GM23248 (cell line): ENCODE measurements at regions not wholly inside any gene's neighbourhood (a gene's known extent, or its start where the extent isn't known, plus 50 kb on each side); places are given as distances from the start of the nearest gene placed in this dataset.

Experiments
- EZH2 ChIP-seq: fragments of 200-600 bp; sonication (generic); IDR thresholded peaks from 2 replicates; pipeline ENCODE4 v1.6.1; 2018; ENCODE audit warnings: antibody characterized with exemption, mild to moderate bottlenecking; ENCODE audit not compliant: insufficient read depth, poor library complexity, severe bottlenecking
- EZH2phosphoT487 ChIP-seq: fragments of 200-600 bp; sonication (generic); IDR thresholded peaks from 2 replicates; pipeline ENCODE4 v1.6.1; 2018; ENCODE audit warnings: antibody characterized with exemption, moderate library complexity, mild to moderate bottlenecking, low read depth; ENCODE audit not compliant: insufficient read depth

DNA sequence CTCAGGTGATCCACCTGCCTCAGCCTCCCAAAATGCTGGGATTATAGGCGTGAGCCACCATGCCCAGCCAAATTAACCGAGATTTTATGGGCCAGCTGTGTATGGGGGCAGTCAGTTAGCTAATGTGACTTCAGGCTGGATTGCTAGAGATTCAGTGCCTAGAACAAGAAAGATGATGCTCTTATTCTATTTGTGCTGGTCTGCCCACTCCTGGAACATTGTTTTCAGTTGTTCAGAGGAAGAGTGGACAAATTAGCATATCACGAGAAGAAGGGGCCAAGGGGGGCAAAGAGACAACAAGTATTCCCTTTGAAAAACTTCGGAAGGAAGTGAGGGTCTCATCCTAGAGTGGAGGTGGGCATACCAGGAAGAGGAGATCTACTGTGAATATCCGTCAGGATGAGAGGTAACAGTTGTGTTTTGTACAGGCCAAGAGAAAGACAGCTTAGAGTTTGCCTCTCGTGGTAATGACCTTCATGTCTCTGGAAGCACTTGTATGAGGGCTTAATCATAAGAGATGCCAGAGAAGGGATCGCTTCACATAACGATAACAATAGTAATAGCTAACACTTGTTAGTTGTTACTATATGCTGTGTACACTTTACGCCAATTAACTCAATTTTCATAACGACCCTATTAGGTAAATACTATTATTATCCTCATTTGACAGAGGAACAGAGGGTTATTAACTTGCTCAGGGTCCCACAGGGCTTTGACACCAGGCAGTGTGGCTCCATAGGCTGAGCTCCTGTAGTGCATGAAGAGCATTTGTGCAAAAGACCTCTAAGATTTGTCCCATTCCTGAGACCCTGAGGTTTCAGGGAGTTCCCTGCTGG lies 138.3 kb downstream of the DDX1 start:
- TF ChIP-seq EZH2phosphoT487 (no peak), EZH2 (no peak)
